DOHH2 (cell line): ENCODE measurements at regions not wholly inside any gene's neighbourhood (a gene's known extent, or its start where the extent isn't known, plus 50 kb on each side); places are given as distances from the start of the nearest gene placed in this dataset.

Experiments
- H3F3A ChIP-seq: fragments of 200-600 bp; sonication (generic), shearing (Covaris generic); 2 replicates; pipeline ENCODE4 v1.6.0; 2016; ENCODE audit warnings: antibody characterized with exemption, mild to moderate bottlenecking; ENCODE audit not compliant: control insufficient read depth, insufficient read depth
- H3K27ac ChIP-seq: fragments of 200-600 bp; sonication (generic); 2 replicates; pipeline ENCODE4 v1.5.1; 2014; ENCODE audit warnings: low read depth, mild to moderate bottlenecking, low read length, moderate library complexity
- H3K27me3 ChIP-seq: fragments of 200-600 bp; sonication (generic); 2 replicates; pipeline ENCODE4 v1.6.1; 2014; ENCODE audit warnings: mild to moderate bottlenecking, low read length, mixed read lengths; ENCODE audit not compliant: control insufficient read depth
- H3K36me3 ChIP-seq: fragments of 200-600 bp; sonication (generic); 2 replicates; pipeline ENCODE4 v1.6.1; 2014; ENCODE audit warnings: mild to moderate bottlenecking, low read length, moderate library complexity, mixed read lengths; ENCODE audit not compliant: control insufficient read depth
- H3K4me1 ChIP-seq: fragments of 200-600 bp; sonication (generic); 2 replicates; pipeline ENCODE4 v1.6.1; 2014; ENCODE audit warnings: mild to moderate bottlenecking, low read length, mixed read lengths; ENCODE audit not compliant: control insufficient read depth
- H3K4me2 ChIP-seq: fragments of 200-600 bp; sonication (generic); 2 replicates; pipeline ENCODE4 v1.6.0; 2014; ENCODE audit warnings: mild to moderate bottlenecking, low read length, moderate library complexity
- H3K4me3 ChIP-seq: fragments of 200-600 bp; sonication (generic); 2 replicates; pipeline ENCODE4 v1.5.1; 2014; ENCODE audit warnings: mild to moderate bottlenecking, low read length, mixed read lengths
- H3K79me2 ChIP-seq: fragments of 200-600 bp; sonication (generic); 2 replicates; pipeline ENCODE4 v1.6.1; 2014; ENCODE audit warnings: mild to moderate bottlenecking, low read length, mixed read lengths; ENCODE audit not compliant: control insufficient read depth
- H3K9me2 ChIP-seq: fragments of 200-600 bp; sonication (generic); replicated peaks from 2 replicates; pipeline ENCODE4 v1.6.1; 2014; ENCODE audit warnings: mild to moderate bottlenecking, low read length, mixed read lengths; ENCODE audit not compliant: control insufficient read depth
- H3K9me3 ChIP-seq: fragments of 200-600 bp; sonication (generic); 2 replicates; pipeline ENCODE4 v1.6.1; 2014; ENCODE audit warnings: antibody characterized with exemption, low read length, mixed read lengths; ENCODE audit not compliant: control insufficient read depth, insufficient read depth
- H4K20me1 ChIP-seq: fragments of 200-600 bp; sonication (generic); 2 replicates; pipeline ENCODE4 v1.6.0; 2014; ENCODE audit warnings: low read depth, mild to moderate bottlenecking, antibody characterized with exemption, low read length, moderate library complexity; ENCODE audit not compliant: control insufficient read depth, insufficient read depth
- EZH2phosphoT487 ChIP-seq: fragments of 200-600 bp; sonication (generic); IDR thresholded peaks from 2 replicates; pipeline ENCODE4 v1.6.1; 2017; ENCODE audit warnings: borderline replicate concordance, mild to moderate bottlenecking, antibody characterized with exemption, low read length, moderate library complexity, mixed read lengths
- TF ChIP-seq, protein P1 (sequence below): fragments of 200-600 bp; sonication (generic); IDR thresholded peaks from one replicate; pipeline ENCODE4 v1.5.1; 2014; ENCODE audit warnings: antibody characterized with exemption, mild to moderate bottlenecking, low read depth, low read length; ENCODE audit not compliant: poor library complexity, severe bottlenecking

DNA sequence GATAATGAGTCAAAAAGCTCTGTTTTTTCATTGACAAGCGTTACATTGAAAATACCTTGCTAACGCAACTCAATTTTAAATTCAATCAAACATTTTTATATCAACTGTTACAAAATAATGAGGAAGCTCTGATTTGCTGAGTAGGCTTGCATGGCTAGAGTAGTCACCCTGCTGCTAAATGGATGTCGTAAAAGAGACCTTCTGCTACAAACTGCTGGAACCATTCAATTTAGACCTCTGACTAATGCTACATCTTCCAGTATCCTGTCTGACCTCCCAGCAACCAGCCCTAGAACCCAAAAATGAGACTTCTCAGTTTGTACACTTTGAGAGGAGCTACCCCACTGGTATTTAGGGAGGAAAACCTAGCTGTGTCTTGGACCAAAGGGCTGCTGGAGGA, 84.0 kb upstream of the ELMO1 start:
- Histone ChIP-seq H3K4me3 (no peak overlapping the region), H3K36me3 (no peaks in the 10 kb centered on the region), H3K27me3 (peaks cover 2% of the 10 kb centered on the region; the same call in 1 of the 2 replicates), H4K20me1 (no peaks in the 10 kb centered on the region), H3K4me1 (no peaks in the 10 kb centered on the region), H3F3A (no peaks in the 10 kb centered on the region), H3K9me3 (no peaks in the 10 kb centered on the region), H3K9me2 (no peaks in the 10 kb centered on the region), H3K79me2 (no peaks in the 10 kb centered on the region), H3K27ac (no peak overlapping the region), H3K4me2 (no peak overlapping the region)
- TF ChIP-seq, protein P1, sequence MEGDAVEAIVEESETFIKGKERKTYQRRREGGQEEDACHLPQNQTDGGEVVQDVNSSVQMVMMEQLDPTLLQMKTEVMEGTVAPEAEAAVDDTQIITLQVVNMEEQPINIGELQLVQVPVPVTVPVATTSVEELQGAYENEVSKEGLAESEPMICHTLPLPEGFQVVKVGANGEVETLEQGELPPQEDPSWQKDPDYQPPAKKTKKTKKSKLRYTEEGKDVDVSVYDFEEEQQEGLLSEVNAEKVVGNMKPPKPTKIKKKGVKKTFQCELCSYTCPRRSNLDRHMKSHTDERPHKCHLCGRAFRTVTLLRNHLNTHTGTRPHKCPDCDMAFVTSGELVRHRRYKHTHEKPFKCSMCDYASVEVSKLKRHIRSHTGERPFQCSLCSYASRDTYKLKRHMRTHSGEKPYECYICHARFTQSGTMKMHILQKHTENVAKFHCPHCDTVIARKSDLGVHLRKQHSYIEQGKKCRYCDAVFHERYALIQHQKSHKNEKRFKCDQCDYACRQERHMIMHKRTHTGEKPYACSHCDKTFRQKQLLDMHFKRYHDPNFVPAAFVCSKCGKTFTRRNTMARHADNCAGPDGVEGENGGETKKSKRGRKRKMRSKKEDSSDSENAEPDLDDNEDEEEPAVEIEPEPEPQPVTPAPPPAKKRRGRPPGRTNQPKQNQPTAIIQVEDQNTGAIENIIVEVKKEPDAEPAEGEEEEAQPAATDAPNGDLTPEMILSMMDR = no peak
- no peak for TF ChIP-seq EZH2phosphoT487

DNA sequence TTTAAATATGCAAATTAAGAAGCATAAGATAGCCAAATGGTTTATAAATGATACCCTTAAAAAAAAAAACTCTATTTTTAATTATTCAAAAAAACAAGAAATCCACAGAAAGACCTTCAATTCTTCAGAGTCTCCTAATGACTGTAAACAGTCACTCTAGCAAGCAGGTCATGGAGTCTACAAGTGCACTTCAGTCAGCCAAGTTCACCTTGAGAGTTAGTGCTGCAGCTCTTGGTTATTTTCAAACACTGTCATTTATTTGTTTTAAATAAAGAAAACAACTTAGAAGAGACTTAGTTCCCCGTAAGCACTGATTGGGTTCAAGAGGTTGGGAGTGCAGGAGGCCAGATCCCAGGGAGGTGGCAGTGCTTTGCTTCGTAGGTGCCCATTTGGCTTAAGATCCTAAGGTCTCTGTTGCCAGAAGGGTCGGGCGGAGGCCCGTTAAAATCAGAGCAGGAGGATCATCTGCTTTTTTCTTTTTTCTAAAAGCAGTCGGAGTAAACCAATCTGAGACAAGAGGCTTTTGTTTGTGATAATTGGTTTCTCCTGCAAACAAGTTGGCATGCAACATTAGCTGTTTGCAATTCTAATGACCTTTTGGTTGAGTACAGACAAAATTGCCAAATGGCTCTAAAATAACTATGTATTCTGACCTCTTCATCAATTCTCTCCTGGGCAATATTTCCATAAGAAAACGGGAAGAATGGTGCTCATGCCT, 86.4 kb upstream of the ELMO1 start:
- Histone ChIP-seq H3K36me3 (no peaks in the 10 kb centered on the region), H3K9me2 (no peaks in the 10 kb centered on the region), H3K79me2 (no peaks in the 10 kb centered on the region), H4K20me1 (no peaks in the 10 kb centered on the region), H3K27me3 (no peaks in the 10 kb centered on the region; the same call in 1 of the 2 replicates), H3K4me1 (no peaks in the 10 kb centered on the region), H3K4me2 (no peak overlapping the region), H3F3A (no peaks in the 10 kb centered on the region), H3K9me3 (no peaks in the 10 kb centered on the region), H3K4me3 (no peak overlapping the region), H3K27ac (no peak overlapping the region)
- TF ChIP-seq EZH2phosphoT487 = no peak

DNA sequence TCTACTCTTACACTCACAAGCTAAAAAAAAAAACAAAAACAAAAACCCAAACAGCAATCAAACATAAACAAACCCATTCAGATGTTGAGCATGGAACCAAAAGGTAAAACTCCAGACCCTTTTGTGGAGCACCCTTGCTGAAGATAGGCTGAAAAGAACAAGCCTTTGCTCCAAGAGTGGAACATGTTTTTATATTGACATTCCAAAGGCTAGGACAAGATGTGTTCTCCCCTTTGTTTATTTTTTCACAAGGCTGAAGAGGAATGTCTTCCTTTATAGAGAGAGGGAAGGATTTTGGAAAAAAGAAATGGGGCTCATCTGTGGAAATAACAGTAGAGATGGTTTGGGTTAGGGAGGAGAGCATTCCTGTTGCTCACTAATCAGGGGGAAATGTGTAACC, 87.2 kb upstream of the ELMO1 start:
- H3F3A ChIP-seq = no peaks in the 10 kb centered on the region
- H3K79me2 ChIP-seq = no peaks in the 10 kb centered on the region
- H3K4me2 ChIP-seq = no peak overlapping the region
- no peaks in the 10 kb centered on the region; the same call in 1 of the 2 replicates for H3K27me3 ChIP-seq
- no peaks in the 10 kb centered on the region for H3K36me3 ChIP-seq
- H3K9me2 ChIP-seq = no peaks in the 10 kb centered on the region
- no peak overlapping the region for H3K4me3 ChIP-seq
- H4K20me1 ChIP-seq = no peaks in the 10 kb centered on the region
- H3K27ac ChIP-seq = no peak overlapping the region
- H3K9me3 ChIP-seq = no peaks in the 10 kb centered on the region
- TF ChIP-seq EZH2phosphoT487 = no peak
- TF ChIP-seq, protein P1 = no peak
- no peaks in the 10 kb centered on the region for H3K4me1 ChIP-seq

DNA sequence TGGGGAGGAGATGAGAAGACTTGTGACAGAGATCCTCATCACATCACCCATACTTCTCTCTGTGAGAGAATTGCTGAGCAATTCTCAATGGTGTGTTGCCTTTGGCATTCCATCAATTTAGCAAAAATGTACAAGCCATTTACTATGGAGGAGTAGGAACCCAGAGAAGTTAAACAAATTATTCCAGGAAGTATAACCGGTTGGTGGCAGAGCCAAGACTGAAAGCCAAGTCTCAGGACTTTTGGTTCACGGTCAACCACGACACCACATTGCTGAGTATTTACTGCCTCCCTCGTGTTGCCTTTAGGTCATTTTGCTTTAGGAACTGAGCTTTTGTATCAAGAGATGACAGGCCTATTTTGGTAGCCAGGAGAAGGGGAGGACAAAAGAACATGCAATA, 88.0 kb upstream of the ELMO1 start:
- Histone ChIP-seq H3K4me1 (no peaks in the 10 kb centered on the region), H3K27me3 (no peaks in the 10 kb centered on the region; the same call in 1 of the 2 replicates), H3K4me3 (no peak overlapping the region), H3K4me2 (no peak overlapping the region), H3K36me3 (no peaks in the 10 kb centered on the region), H3F3A (no peaks in the 10 kb centered on the region), H3K9me3 (no peaks in the 10 kb centered on the region), H3K9me2 (no peaks in the 10 kb centered on the region), H3K79me2 (no peaks in the 10 kb centered on the region), H4K20me1 (no peaks in the 10 kb centered on the region), H3K27ac (no peak overlapping the region)
- no peak for TF ChIP-seq EZH2phosphoT487
- TF ChIP-seq, protein P1 = no peak
